Motor neuron (in vitro differentiated cells): ENCODE measurements at regions not wholly inside any gene's neighbourhood (a gene's known extent, or its start where the extent isn't known, plus 50 kb on each side); places are given as distances from the start of the nearest gene placed in this dataset.

Source experiments
- ATAC-seq, 8 experiments: fragments of 200-7000 bp; cut with Tn5 transposase; replicated peaks in 6 of 8; 2 replicates each; pipeline ENCODE4 v1.8.0; 2021; ENCODE audit warnings: mild to moderate bottlenecking in 8 of 8, moderate library complexity in 8 of 8
- H3K27ac ChIP-seq, 2 donors: fragments of 250-450 bp; sonication (Bioruptor Pico); 2 replicates each; pipeline ENCODE4 v1.9.0; 2021; ENCODE audit warnings: antibody characterized with exemption in 2 of 2, mild to moderate bottlenecking in 2 of 2, moderate library complexity in 1 of 2
- H3K4me1 ChIP-seq, 2 donors: fragments of 250-450 bp; sonication (Bioruptor Pico); replicated peaks in 1 of 2; 2 replicates each; pipeline ENCODE4 v1.6.1; 2021; ENCODE audit warnings: antibody characterized with exemption in 2 of 2, mild to moderate bottlenecking in 2 of 2, moderate library complexity in 1 of 2
- H3K4me3 ChIP-seq, 5 donors: fragments of 250-450 bp; sonication (Bioruptor Pico); 2 replicates each; pipeline ENCODE4 v1.9.0; 2021; ENCODE audit warnings: antibody characterized with exemption in 5 of 5, mild to moderate bottlenecking in 5 of 5, moderate library complexity in 4 of 5
- whole genome bisulfite sequencing, 10 experiments: fragments of 450-650 bp; shearing (Covaris generic); methylation state at CpG; one replicate each; pipeline ENCODE4 v1.0.0; 2022; 5-methylcytosine and 5-hydroxymethylcytosine counted together
- in situ Hi-C, 9 experiments: fragments of 400-800 bp; cut with MboI; loops; one replicate each; pipeline ENCODE4 v1.15.0; 2021; ENCODE audit warnings: low sequenced_read_pairs in 9 of 9, low pct_unique_long_range_greater_than_20kb in 2 of 9; ENCODE audit not compliant: unreplicated experiment in 9 of 9

- no peak for ATAC-seq
- in situ Hi-C loops = no loop called here
These were observed 341.2 kb upstream of the DCN start for GRCh38 chr12:91523831-91524230.

GRCh38 chr12:91516695-91517047 lies 334.1 kb upstream of the DCN start:
- Histone ChIP-seq H3K27ac (no peak overlapping the region), H3K4me3 (no peak overlapping the region), H3K4me1 (peaks cover 15 to 22% of the 10 kb centered on the region in 2 donors)
- in situ Hi-C loops = no loop called here
- ATAC-seq = no peak

More at GRCh38 chr12:91523831-91524230, 341.2 kb upstream of the DCN start:
- Histone ChIP-seq H3K27ac (no peak overlapping the region), H3K4me1 (no peaks in the 10 kb centered on the region), H3K4me3 (no peak overlapping the region)
- WGBS, 10 experiments = 0 to 97% (median 68%) methylated on average over 1 to 4 of the region's 4 CpGs; no CpG with 5 or more reads in 1 of the 10 experiments

- 48 to 100% (median 68%) methylated on average over 1 to 5 of the region's 5 CpGs for WGBS, 10 experiments
- in situ Hi-C loops = no loop called here
These were observed 333.5 kb upstream of the DCN start for GRCh38 chr12:91515944-91516694.

GRCh38 chr12:91513313-91513712 lies 330.7 kb upstream of the DCN start:
- 17 to 100% (median 70%) methylated on average over 1 of the region's 1 CpG; no CpG with 5 or more reads in 4 of the 10 experiments for WGBS, 10 experiments
- Histone ChIP-seq H3K27ac (no peak overlapping the region), H3K4me3 (no peak overlapping the region), H3K4me1 (peaks cover 16 to 26% of the 10 kb centered on the region in 2 donors)
- in situ Hi-C loops = no loop called here
- peak; percentile 64 to 95 (median 90) for ATAC-seq

More at GRCh38 chr12:91515944-91516694, 333.5 kb upstream of the DCN start:
- Histone ChIP-seq H3K27ac (no peak overlapping the region), H3K4me1 (peaks cover 16 to 26% of the 10 kb centered on the region in 2 donors), H3K4me3 (no peak overlapping the region)
- no peak for ATAC-seq

- Histone ChIP-seq H3K4me3 (no peak overlapping the region), H3K4me1 (peaks cover 16 to 26% of the 10 kb centered on the region in 2 donors), H3K27ac (no peak overlapping the region)
- ATAC-seq = no peak
- in situ Hi-C loops = no loop called here
- WGBS, 10 experiments = 0 to 80% (median 33%) methylated on average over 1 of the region's 1 CpG; no CpG with 5 or more reads in 3 of the 10 experiments
These were observed 329.3 kb upstream of the DCN start for GRCh38 chr12:91511795-91512420.

GRCh38 chr12:91507754-91508153 lies 325.1 kb upstream of the DCN start:
- Histone ChIP-seq H3K4me3 (no peak overlapping the region), H3K4me1 (peaks cover 12% of the 10 kb centered on the region in 2 donors), H3K27ac (no peak overlapping the region)
- WGBS, 10 experiments = 0 to 86% (median 70%) methylated on average over 1 of the region's 1 CpG; no CpG with 5 or more reads in 3 of the 10 experiments
- in situ Hi-C loops = no loop called here
- ATAC-seq = peak in 3 of 8 experiments; percentile 27 to 99 (median 92)

- H3K4me3 ChIP-seq = no peak overlapping the region
- H3K27ac ChIP-seq = no peak overlapping the region
- ATAC-seq = peak in 1 of 8 experiments; percentile 56
- in situ Hi-C loops = no loop called here
- peaks cover 2 to 6% of the 10 kb centered on the region in 2 donors for H3K4me1 ChIP-seq
- WGBS, 10 experiments = 28 to 96% (median 81%) methylated on average over 1 to 2 of the region's 2 CpGs; no CpG with 5 or more reads in 1 of the 10 experiments
These were observed 323.8 kb upstream of the DCN start for GRCh38 chr12:91506452-91506851.

- Histone ChIP-seq H3K27ac (no peak overlapping the region), H3K4me1 (peaks cover 2 to 6% of the 10 kb centered on the region in 2 donors), H3K4me3 (no peak overlapping the region)
- ATAC-seq = no peak
- in situ Hi-C loops = no loop called here
These were observed 322.4 kb upstream of the DCN start for GRCh38 chr12:91505006-91505405.

GRCh38 chr12:91502208-91502607 lies 319.6 kb upstream of the DCN start:
- 33 to 100% (median 96%) methylated on average over 1 to 2 of the region's 4 CpGs; no CpG with 5 or more reads in 6 of the 10 experiments for WGBS, 10 experiments
- Histone ChIP-seq H3K4me3 (no peak overlapping the region), H3K4me1 (peaks cover 2 to 6% of the 10 kb centered on the region in 2 donors), H3K27ac (no peak overlapping the region)
- no peak for ATAC-seq
- in situ Hi-C loops = no loop called here

- Histone ChIP-seq H3K4me3 (no peak overlapping the region), H3K27ac (no peak overlapping the region), H3K4me1 (peaks cover 0 to 2% of the 10 kb centered on the region in 2 donors)
- no peak for ATAC-seq
- in situ Hi-C loops = no loop called here
- 54 to 91% (median 77%) methylated on average over 2 to 3 of the region's 3 CpGs for WGBS, 10 experiments
These were observed 313.7 kb upstream of the DCN start for GRCh38 chr12:91496337-91496736.

- in situ Hi-C loops = no loop called here
- Histone ChIP-seq H3K4me1 (no peaks in the 10 kb centered on the region), H3K4me3 (no peak overlapping the region), H3K27ac (no peak overlapping the region)
- no peak for ATAC-seq
These were observed 310.7 kb upstream of the DCN start for GRCh38 chr12:91493308-91493707.

GRCh38 chr12:91492648-91493047 lies 310.0 kb upstream of the DCN start:
- Histone ChIP-seq H3K4me1 (no peaks in the 10 kb centered on the region), H3K4me3 (no peak overlapping the region), H3K27ac (no peak overlapping the region)
- no peak for ATAC-seq
- 83 to 100% (median 91%) methylated on average over 1 of the region's 1 CpG; no CpG with 5 or more reads in 2 of the 10 experiments for WGBS, 10 experiments
- in situ Hi-C loops = no loop called here

GRCh38 chr12:91490667-91491311 lies 308.2 kb upstream of the DCN start:
- in situ Hi-C loops = no loop called here
- WGBS, 10 experiments = 28 to 100% (median 67%) methylated on average over 1 to 4 of the region's 4 CpGs; no CpG with 5 or more reads in 1 of the 10 experiments
- Histone ChIP-seq H3K27ac (no peak overlapping the region), H3K4me3 (no peak overlapping the region), H3K4me1 (no peaks in the 10 kb centered on the region)
- ATAC-seq = peak in 1 of 8 experiments; percentile 41
